IMR-90 (cell line): ENCODE measurements at regions not wholly inside any gene's neighbourhood (a gene's known extent, or its start where the extent isn't known, plus 50 kb on each side); places are given as distances from the start of the nearest gene placed in this dataset.

ENCODE experiments used
- ATAC-seq: fragments of 200-7000 bp; cut with Tn5 transposase; 2 replicates; pipeline ENCODE4 v1.9.1; 2020; ENCODE audit warnings: low read depth, mild to moderate bottlenecking, moderate library complexity
- BruUV-seq: library from RNA; stranded (reverse); fragments of 400-500 nt; replicated peaks from 2 replicates; lab custom pipeline; 2021; lab: Mats Ljungman, UMichigan
- CTCF ChIA-PET: fragments of 300-600 bp; formaldehyde crosslinking; extraction: SDS; loops from one replicate; lab custom pipeline; 2021; ENCODE audit warnings: antibody characterized with exemption; lab: Yijun Ruan, JAX
- POLR2A ChIA-PET: fragments of 300-600 bp; sonication (Branson Sonifier 250); formaldehyde crosslinking; loops from one replicate; lab custom pipeline; 2022; ENCODE audit warnings: antibody characterized with exemption; ENCODE audit not compliant: unreplicated experiment; lab: Charles Lee
- DNase-seq: peaks from one replicate; pipeline ENCODE4 v3.0.0; 2013
- H2AFZ ChIP-seq: replicated peaks from 2 replicates; pipeline ENCODE3; 2013; ENCODE audit warnings: low read length, mild to moderate bottlenecking; ENCODE audit not compliant: poor library complexity
- H2AK5ac ChIP-seq: 2 replicates; pipeline ENCODE4 v1.6.1; 2013; ENCODE audit warnings: low read depth, low read length, inconsistent platforms
- H2AK9ac ChIP-seq: replicated peaks from 2 replicates; pipeline ENCODE3; 2013; ENCODE audit warnings: mild to moderate bottlenecking, low read depth, low read length, moderate library complexity; ENCODE audit not compliant: poor library complexity
- H2BK120ac ChIP-seq: 2 replicates; pipeline ENCODE4 v1.6.1; 2013; ENCODE audit warnings: low read depth, low read length, inconsistent platforms
- H2BK15ac ChIP-seq: 3 replicates; pipeline ENCODE4 v1.6.1; 2013; ENCODE audit warnings: low read depth, low read length, inconsistent platforms
- H2BK20ac ChIP-seq: 2 replicates; pipeline ENCODE4 v1.6.1; 2013; ENCODE audit warnings: low read depth, mild to moderate bottlenecking, inconsistent platforms, low read length, moderate library complexity
- H2BK5ac ChIP-seq: 2 replicates; pipeline ENCODE4 v1.6.1; 2013; ENCODE audit warnings: mild to moderate bottlenecking, low read depth, low read length, inconsistent platforms; ENCODE audit not compliant: poor library complexity, severe bottlenecking
- H3K14ac ChIP-seq: replicated peaks from 2 replicates; pipeline ENCODE4 v1.6.1; 2013; ENCODE audit warnings: low read depth, low read length, inconsistent platforms
- H3K18ac ChIP-seq: 2 replicates; pipeline ENCODE4 v1.6.1; 2013; ENCODE audit warnings: low read depth, low read length, control low read depth
- H3K23ac ChIP-seq: 2 replicates; pipeline ENCODE4 v1.6.1; 2013; ENCODE audit warnings: low read depth, low read length, inconsistent platforms
- H3K27ac ChIP-seq: 2 replicates; pipeline ENCODE4 v1.5.1; 2013; ENCODE audit warnings: mild to moderate bottlenecking, control low read depth, low read length; ENCODE audit not compliant: insufficient read depth
- H3K27me3 ChIP-seq: 2 replicates; pipeline ENCODE4 v1.6.1; 2013; ENCODE audit warnings: low read length; ENCODE audit not compliant: control insufficient read depth, insufficient read depth
- H3K36me3 ChIP-seq: 2 replicates; pipeline ENCODE4 v1.6.1; 2013; ENCODE audit warnings: low read length, mixed read lengths; ENCODE audit not compliant: control insufficient read depth, insufficient read depth
- H3K4ac ChIP-seq: 2 replicates; pipeline ENCODE4 v1.6.1; 2013; ENCODE audit warnings: low read depth, low read length, inconsistent platforms
- H3K4me1 ChIP-seq: 2 replicates; pipeline ENCODE4 v1.6.1; 2013; ENCODE audit warnings: low read length, mixed read lengths; ENCODE audit not compliant: control insufficient read depth, insufficient read depth
- H3K4me2 ChIP-seq: 2 replicates; pipeline ENCODE4 v1.6.1; 2013; ENCODE audit warnings: low read depth, mild to moderate bottlenecking, control low read depth, low read length, moderate library complexity
- H3K4me3 ChIP-seq: 2 replicates; pipeline ENCODE4 v1.5.1; 2013; ENCODE audit warnings: low read depth, mild to moderate bottlenecking, control low read depth, low read length, moderate library complexity; ENCODE audit not compliant: insufficient read depth
- H3K56ac ChIP-seq: 2 replicates; pipeline ENCODE4 v1.6.1; 2013; ENCODE audit warnings: low read length, inconsistent platforms; ENCODE audit not compliant: insufficient read depth; ENCODE audit errors: extremely low read depth
- H3K79me1 ChIP-seq, 2 experiments: 2 replicates each; pipeline ENCODE4 v1.6.1; 2013; ENCODE audit warnings: low read length in 2 of 2, inconsistent platforms in 1 of 2, low read depth in 1 of 2
- H3K9ac ChIP-seq: 2 replicates; pipeline ENCODE4 v1.6.1; 2013; ENCODE audit warnings: low read depth, low read length, control low read depth
- H3K9me1 ChIP-seq: 2 replicates; pipeline ENCODE4 v1.6.1; 2013; ENCODE audit warnings: low read length, inconsistent platforms; ENCODE audit not compliant: insufficient read depth
- H3K9me3 ChIP-seq: 2 replicates; pipeline ENCODE4 v1.6.1; 2013; ENCODE audit warnings: low read length; ENCODE audit not compliant: control insufficient read depth, insufficient read depth
- H4K20me1 ChIP-seq: 2 replicates; pipeline ENCODE4 v1.6.1; 2013; ENCODE audit warnings: low read length, inconsistent platforms; ENCODE audit not compliant: insufficient read depth
- H4K5ac ChIP-seq: 2 replicates; pipeline ENCODE4 v1.6.1; 2013; ENCODE audit warnings: mild to moderate bottlenecking, low read depth, low read length, control low read depth
- H4K8ac ChIP-seq, 2 experiments: 2 replicates each; pipeline ENCODE4 v1.6.1; 2013; ENCODE audit warnings: low read depth in 2 of 2, low read length in 2 of 2, control low read depth in 1 of 2, inconsistent platforms in 1 of 2
- H4K91ac ChIP-seq: 2 replicates; pipeline ENCODE4 v1.6.1; 2013; ENCODE audit warnings: low read depth, low read length, inconsistent platforms; ENCODE audit not compliant: insufficient read depth
- BHLHE40 ChIP-seq: fragments of 150-350 bp; IDR thresholded peaks from 2 replicates; pipeline ENCODE4 v1.6.1; 2016; ENCODE audit warnings: mild to moderate bottlenecking, low read depth, low read length
- CEBPB ChIP-seq: IDR thresholded peaks from 2 replicates; pipeline ENCODE4 v1.6.1; 2012; ENCODE audit warnings: low read depth, low read length, improper control_type of control experiment
- CHD1 ChIP-seq: IDR thresholded peaks from 2 replicates; pipeline ENCODE4 v1.6.1; 2012; ENCODE audit warnings: low read depth, low read length, improper control_type of control experiment
- CTCF ChIP-seq: conservative IDR thresholded peaks from 2 replicates; pipeline ENCODE4 v1.5.1; 2012; ENCODE audit warnings: mild to moderate bottlenecking, low read depth, low read length, improper control_type of control experiment
- ELK1 ChIP-seq: fragments of 150-350 bp; IDR thresholded peaks from 2 replicates; pipeline ENCODE4 v1.6.1; 2016; ENCODE audit warnings: low read depth, mild to moderate bottlenecking, low read length, moderate library complexity, borderline replicate concordance
- FOS ChIP-seq: fragments of 150-350 bp; IDR thresholded peaks from 2 replicates; pipeline ENCODE4 v1.6.1; 2016; ENCODE audit warnings: low read depth, low read length
- MAFK ChIP-seq: IDR thresholded peaks from 2 replicates; pipeline ENCODE4 v1.6.1; 2012; ENCODE audit warnings: low read depth, low read length, improper control_type of control experiment
- MAZ ChIP-seq: IDR thresholded peaks from 2 replicates; pipeline ENCODE4 v1.6.1; 2012; ENCODE audit warnings: low read depth, mild to moderate bottlenecking, low read length, improper control_type of control experiment, moderate library complexity, borderline replicate concordance
- MXI1 ChIP-seq: IDR thresholded peaks from 2 replicates; pipeline ENCODE4 v1.6.1; 2012; ENCODE audit warnings: low read depth, mild to moderate bottlenecking, low read length, moderate library complexity, borderline replicate concordance
- NFE2L2 ChIP-seq: fragments of 150-350 bp; IDR thresholded peaks from 2 replicates; pipeline ENCODE4 v1.6.1; 2016; ENCODE audit warnings: low read depth, mild to moderate bottlenecking, low read length
- POLR2A ChIP-seq: IDR thresholded peaks from 2 replicates; pipeline ENCODE4 v1.6.1; 2012; ENCODE audit warnings: mild to moderate bottlenecking, low read depth, low read length
- RAD21 ChIP-seq: IDR thresholded peaks from 2 replicates; pipeline ENCODE4 v1.6.1; 2012; ENCODE audit warnings: low read length, improper control_type of control experiment
- RCOR1 ChIP-seq: IDR thresholded peaks from 2 replicates; pipeline ENCODE4 v1.6.1; 2012; ENCODE audit warnings: mild to moderate bottlenecking, low read length, improper control_type of control experiment; ENCODE audit not compliant: insufficient replicate concordance
- RFX5 ChIP-seq: IDR thresholded peaks from 2 replicates; pipeline ENCODE4 v1.8.0; 2012; ENCODE audit warnings: low read depth, mild to moderate bottlenecking, low read length, moderate library complexity
- SMC3 ChIP-seq: fragments of 150-350 bp; IDR thresholded peaks from 2 replicates; pipeline ENCODE4 v1.6.1; 2016; ENCODE audit warnings: low read depth, mild to moderate bottlenecking, antibody characterized with exemption, low read length, moderate library complexity
- USF2 ChIP-seq: fragments of 150-350 bp; IDR thresholded peaks from 2 replicates; pipeline ENCODE4 v1.6.1; 2017; ENCODE audit warnings: mild to moderate bottlenecking, antibody characterized with exemption, low read length, low read depth
- dilution Hi-C: fragments of 300-500 bp; cut with HindIII; formaldehyde crosslinking; loops from one replicate; pipeline ENCODE4 v1.14.3; 2018; ENCODE audit warnings: low sequenced_read_pairs; ENCODE audit not compliant: unreplicated experiment
- in situ Hi-C: fragments of 300-500 bp; cut with MboI; formaldehyde crosslinking; loops from 3 replicates; pipeline ENCODE4 v1.14.3; 2019; ENCODE audit warnings: low sequenced_read_pairs, inconsistent platforms, mixed read lengths
- intact Hi-C: fragments of 100-400 bp; cut with micrococcal nuclease; formaldehyde crosslinking; loops from 2 replicates; pipeline ENCODE4 v1.10.0; 2022

GRCh38 chr2:53216805-53217204 is 550.8 kb upstream of the CHAC2 start:
- Histone ChIP-seq H3K36me3 (no peaks in the 10 kb centered on the region), H2AK9ac (no peak overlapping the region), H2AK5ac (no peak overlapping the region), H3K4me1 (no peaks in the 10 kb centered on the region), H3K56ac (no peak overlapping the region), H3K27ac (no peak overlapping the region), H4K20me1 (no peaks in the 10 kb centered on the region), H3K14ac (no peak overlapping the region), H3K4me2 (no peak overlapping the region), H3K27me3 (no peaks in the 10 kb centered on the region), H2BK120ac (no peak overlapping the region), H2BK5ac (no peak overlapping the region), H2BK15ac (no peak overlapping the region), H3K9me3 (no peaks in the 10 kb centered on the region), H3K9ac (no peak overlapping the region), H4K91ac (no peak overlapping the region), H2BK20ac (no peak overlapping the region), H3K4ac (no peak overlapping the region), H3K18ac (no peak overlapping the region), H3K79me1 (no peaks in the 10 kb centered on the region), H2AFZ (no peak overlapping the region), H4K5ac (no peak overlapping the region), H3K23ac (no peak overlapping the region), H4K8ac (no peak overlapping the region), H3K4me3 (no peak overlapping the region), H3K9me1 (no peaks in the 10 kb centered on the region)
- no peak for ATAC-seq
- BruUV-seq, result no TSS peak
- TF ChIP-seq CEBPB (no peak), CTCF (no peak), SMC3 (no peak), MXI1 (no peak), RCOR1 (no peak), RAD21 (no peak), NFE2L2 (no peak), MAZ (no peak), USF2 (no peak), RFX5 (no peak), BHLHE40 (no peak), MAFK (no peak), CHD1 (no peak), FOS (no peak), POLR2A (no peak), ELK1 (no peak)
- ChIA-PET CTCF (no interaction called here), POLR2A (no interaction called here)
- in situ Hi-C loops, result no loop called here
- intact Hi-C loops, result no loop called here
- DNase-seq, result no peak
- dilution Hi-C loops, result no loop called here
